Retinal pigment epithelial cell (primary cell): ENCODE measurements at regions not wholly inside any gene's neighbourhood (a gene's known extent, or its start where the extent isn't known, plus 50 kb on each side); places are given as distances from the start of the nearest gene placed in this dataset.
A peak's percentile ranks its signal among the peaks of the same experiment; 100 is the strongest.

Source experiments
- DNase-seq: peaks from one replicate; pipeline ENCODE4 v3.0.0-alpha.2; 2010; ENCODE audit warnings: low read depth
- H3K4me3 ChIP-seq: 2 replicates; pipeline ENCODE4 v1.5.1; 2011; ENCODE audit warnings: mild to moderate bottlenecking, low read length, control low read depth, moderate library complexity
- CTCF ChIP-seq: conservative IDR thresholded peaks from 2 replicates; pipeline ENCODE4 v1.5.1; 2011; ENCODE audit warnings: low read depth, low read length, control low read depth, inconsistent platforms

- TF ChIP-seq CTCF: no peak
- DNase-seq: no peak
- no peak overlapping the region for H3K4me3 ChIP-seq
Measured at GRCh38 chr1:90472775-90473174, 244.3 kb downstream of the BARHL2 start.

- H3K4me3 ChIP-seq: no peak overlapping the region
- no peak for TF ChIP-seq CTCF
- DNase-seq: no peak
Measured at GRCh38 chr1:90459570-90459969, 257.5 kb downstream of the BARHL2 start.

- no peak overlapping the region for H3K4me3 ChIP-seq
- DNase-seq: no peak
- TF ChIP-seq CTCF: no peak
Measured at GRCh38 chr1:90457985-90458384, 259.1 kb downstream of the BARHL2 start.

- TF ChIP-seq CTCF: no peak
- no peak for DNase-seq
- no peak overlapping the region for H3K4me3 ChIP-seq
Measured at GRCh38 chr1:90452491-90452890, 264.6 kb downstream of the BARHL2 start.

- TF ChIP-seq CTCF: no peak
Measured at GRCh38 chr1:90443354-90443753, 273.7 kb downstream of the BARHL2 start.

GRCh38 chr1:90435351-90435750 lies 281.8 kb downstream of the BARHL2 start:
- no peak for TF ChIP-seq CTCF
- H3K4me3 ChIP-seq: no peak overlapping the region
- no peak for DNase-seq

More at GRCh38 chr1:90443354-90443753, 273.7 kb downstream of the BARHL2 start:
- no peak for DNase-seq
- no peak overlapping the region for H3K4me3 ChIP-seq

- no peak for DNase-seq
- H3K4me3 ChIP-seq: no peak overlapping the region
- TF ChIP-seq CTCF: peak; percentile 56
Measured at GRCh38 chr1:90434460-90434859, 282.6 kb downstream of the BARHL2 start.
